8988T (cell line): ENCODE measurements at regions not wholly inside any gene's neighbourhood (a gene's known extent, or its start where the extent isn't known, plus 50 kb on each side); places are given as distances from the start of the nearest gene placed in this dataset.

Experiments
- DNase-seq: peaks from one replicate; pipeline ENCODE4 v3.0.0; 2011

DNA sequence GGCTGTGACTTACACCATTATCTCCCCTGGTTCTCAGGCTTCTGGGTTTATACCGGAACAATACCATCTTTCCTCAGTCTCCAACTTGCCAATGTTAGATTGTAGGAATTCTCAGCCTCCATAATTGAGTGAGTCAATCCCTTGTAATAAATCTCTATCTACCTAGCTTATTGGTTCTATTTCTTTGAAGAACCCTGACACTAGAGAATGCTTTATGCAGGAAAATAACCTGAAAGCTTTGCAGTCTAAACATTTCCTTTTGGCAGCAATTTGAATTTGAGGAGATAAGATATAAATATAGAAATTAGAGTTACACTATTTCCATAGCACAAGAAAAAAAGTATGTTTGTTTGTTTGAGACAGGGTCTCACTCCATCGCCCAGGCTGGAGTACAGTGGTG is 278.1 kb upstream of the CDH18 start:
- DNase-seq: no peak

DNA sequence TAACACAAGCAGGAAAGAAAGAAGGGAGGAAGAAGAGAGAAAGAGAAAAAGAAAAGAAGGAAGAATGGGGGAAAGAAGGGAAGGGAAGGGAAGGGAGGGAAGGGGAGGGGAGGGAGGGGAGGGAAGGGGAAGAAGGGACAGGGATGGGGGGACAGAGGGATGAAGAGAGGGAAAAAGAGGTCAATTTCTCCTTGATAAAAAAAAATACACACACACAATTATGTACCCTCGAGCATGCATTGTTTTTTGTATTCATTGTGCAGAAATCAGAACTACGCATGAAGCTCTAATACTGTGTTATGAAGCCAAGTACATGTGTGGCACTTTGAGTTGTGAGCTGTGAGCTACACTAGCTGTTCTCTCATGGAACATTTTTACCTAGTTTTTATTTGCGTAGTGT is 274.9 kb upstream of the CDH18 start:
- DNase-seq: no peak

DNA sequence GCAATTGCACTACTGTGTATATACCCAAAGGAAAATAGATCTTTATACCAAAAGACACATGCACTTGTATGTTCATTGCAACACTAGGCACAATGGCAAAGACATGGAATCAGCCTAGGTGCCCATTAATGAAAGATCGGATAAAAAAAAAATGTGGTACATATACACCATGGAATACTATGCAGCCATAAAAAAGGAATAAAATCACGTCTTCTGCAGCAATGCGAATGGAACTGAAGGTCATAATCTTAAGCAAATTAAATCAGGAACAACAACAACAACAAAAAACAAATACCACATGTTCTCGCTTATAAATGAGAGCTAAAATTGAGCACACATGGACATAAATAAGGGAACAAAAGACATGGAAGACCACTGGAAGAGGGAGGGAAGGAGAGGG is 266.7 kb upstream of the CDH18 start:
- DNase-seq: no peak

DNA sequence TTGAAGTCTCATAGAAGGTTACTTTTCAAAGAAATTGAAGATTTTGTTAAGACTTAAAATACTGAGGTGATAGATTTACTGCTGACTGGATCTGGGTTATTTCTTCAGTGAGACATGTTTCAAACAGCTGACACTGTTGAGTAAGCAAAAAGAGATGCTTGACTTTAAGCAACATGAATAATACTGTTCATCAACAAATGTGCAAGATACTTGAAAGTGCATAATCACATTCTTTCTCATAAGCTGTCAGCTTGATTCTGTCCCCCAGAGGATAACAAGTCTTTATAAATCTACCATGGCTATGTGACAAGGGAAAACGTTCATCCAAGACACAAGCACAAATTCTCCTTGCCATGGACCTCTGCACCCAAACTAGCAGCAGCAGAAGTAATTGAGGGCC is 260.1 kb upstream of the CDH18 start:
- no peak for DNase-seq

GRCh38 chr5:20245432-20245974 is 257.5 kb upstream of the CDH18 start:
- DNase-seq: no peak

- DNase-seq: no peak
Observed at GRCh38 chr5:20241351-20241750, 253.4 kb upstream of the CDH18 start.

- DNase-seq: no peak
Observed at GRCh38 chr5:20231040-20231439, 243.0 kb upstream of the CDH18 start.

- no peak for DNase-seq
Observed at GRCh38 chr5:20230010-20230409, 242.0 kb upstream of the CDH18 start.

GRCh38 chr5:20229303-20230005 is 241.5 kb upstream of the CDH18 start:
- no peak for DNase-seq

DNA sequence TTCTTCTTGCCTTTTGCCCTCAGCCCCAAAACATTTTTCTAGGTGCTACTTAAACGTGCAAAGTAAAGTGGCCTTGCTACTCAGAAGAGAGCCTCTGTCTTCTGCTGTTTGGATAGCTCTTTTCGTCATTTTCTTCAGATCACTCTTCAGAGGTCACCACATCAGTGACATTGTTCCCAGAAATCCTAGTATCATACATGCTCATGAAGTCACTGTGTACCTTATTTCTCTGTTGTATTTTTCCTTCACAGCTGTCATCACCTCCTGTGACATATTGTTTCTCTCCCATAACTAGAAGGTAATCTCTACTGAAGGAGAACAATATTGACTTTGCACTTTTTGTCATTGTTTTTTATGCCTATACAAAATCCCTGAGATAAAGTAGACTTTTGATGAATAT is 237.0 kb upstream of the CDH18 start:
- DNase-seq: no peak

GRCh38 chr5:20224046-20224445 is 236.0 kb upstream of the CDH18 start:
- DNase-seq: no peak

- no peak for DNase-seq
Observed at GRCh38 chr5:20223451-20223850, 235.5 kb upstream of the CDH18 start.

GRCh38 chr5:20215257-20215656 is 227.3 kb upstream of the CDH18 start:
- no peak for DNase-seq

DNA sequence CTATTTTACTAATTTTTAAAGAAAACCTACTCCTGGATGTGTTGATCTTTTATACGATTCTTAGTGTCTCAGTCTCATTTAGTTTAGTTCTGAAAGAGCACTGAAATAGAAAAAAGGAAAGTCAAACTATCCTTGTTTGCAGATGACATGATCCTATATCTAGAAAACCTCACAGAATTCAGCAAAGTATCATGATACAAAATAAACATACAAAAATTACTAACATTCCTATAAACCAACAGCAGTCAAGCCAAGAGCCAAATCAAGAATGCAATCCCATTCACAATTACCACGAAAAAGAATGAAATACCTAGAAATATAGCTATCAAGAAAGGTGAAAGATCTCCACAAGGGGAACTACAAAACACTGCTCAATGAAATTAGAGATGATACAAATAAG is 225.8 kb upstream of the CDH18 start:
- DNase-seq: no peak

- DNase-seq: no peak
Observed at GRCh38 chr5:20212701-20213100, 224.7 kb upstream of the CDH18 start.

- no peak for DNase-seq
Observed at GRCh38 chr5:20166456-20166855, 178.5 kb upstream of the CDH18 start.

DNA sequence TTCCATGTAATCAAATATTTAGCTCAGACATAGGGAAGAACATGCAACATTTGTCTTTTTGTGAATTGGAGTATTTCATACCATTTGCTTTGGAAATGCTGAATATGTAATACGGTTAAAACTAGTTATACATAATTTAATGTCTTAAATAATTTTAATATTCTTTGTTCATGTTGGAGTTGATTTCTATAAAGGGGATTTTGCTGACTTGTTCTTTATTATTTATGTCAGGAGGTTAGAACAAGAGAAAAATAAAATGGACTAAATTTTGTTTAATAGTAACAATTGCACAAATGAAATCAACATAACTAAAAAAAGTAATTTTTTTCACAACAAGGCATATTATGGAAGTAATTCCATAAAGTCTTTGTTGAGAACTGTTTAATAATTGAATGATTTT is 170.0 kb upstream of the CDH18 start:
- DNase-seq: no peak

- DNase-seq: no peak
Observed at GRCh38 chr5:20157089-20157488, 169.1 kb upstream of the CDH18 start.

GRCh38 chr5:20145240-20145639 is 157.2 kb upstream of the CDH18 start:
- DNase-seq: no peak

DNA sequence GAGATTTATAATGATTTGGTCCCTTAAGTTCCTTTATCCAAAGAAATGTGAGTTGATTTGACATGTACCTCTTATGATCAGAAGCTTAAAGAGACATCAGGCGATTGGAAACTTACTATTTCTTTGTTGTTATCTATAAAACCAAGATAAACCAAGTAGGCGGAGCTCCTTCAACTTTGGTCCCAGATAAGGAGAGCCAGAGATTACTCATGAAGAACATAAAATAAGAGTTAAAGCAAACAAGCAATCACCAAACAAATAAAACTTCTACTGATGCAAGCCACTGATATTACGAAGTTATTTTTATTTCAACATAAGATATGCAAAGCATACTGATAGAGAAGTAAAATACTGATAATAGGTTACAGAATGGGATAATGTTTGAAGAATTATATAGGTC is 141.5 kb upstream of the CDH18 start:
- no peak for DNase-seq

DNA sequence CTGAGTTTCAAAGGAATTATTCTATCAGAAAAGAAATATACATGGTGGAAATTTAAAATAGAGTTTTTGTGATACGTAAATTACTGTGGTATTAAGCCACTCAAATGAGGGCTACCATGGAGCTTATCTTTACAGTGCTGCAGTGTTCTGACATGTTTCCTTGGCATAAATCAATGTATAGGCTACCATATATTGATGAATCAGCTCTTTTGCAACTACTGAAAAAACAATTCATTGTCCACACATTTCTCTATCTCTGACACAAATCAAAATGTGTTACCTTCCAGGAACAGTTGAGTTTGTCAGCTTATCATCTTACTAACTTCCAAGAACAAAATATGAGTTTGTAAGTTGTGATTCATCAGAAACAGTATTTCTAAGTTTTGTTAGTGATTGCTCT is 140.3 kb upstream of the CDH18 start:
- no peak for DNase-seq

GRCh38 chr5:20114526-20114925 is 126.5 kb upstream of the CDH18 start:
- no peak for DNase-seq

DNA sequence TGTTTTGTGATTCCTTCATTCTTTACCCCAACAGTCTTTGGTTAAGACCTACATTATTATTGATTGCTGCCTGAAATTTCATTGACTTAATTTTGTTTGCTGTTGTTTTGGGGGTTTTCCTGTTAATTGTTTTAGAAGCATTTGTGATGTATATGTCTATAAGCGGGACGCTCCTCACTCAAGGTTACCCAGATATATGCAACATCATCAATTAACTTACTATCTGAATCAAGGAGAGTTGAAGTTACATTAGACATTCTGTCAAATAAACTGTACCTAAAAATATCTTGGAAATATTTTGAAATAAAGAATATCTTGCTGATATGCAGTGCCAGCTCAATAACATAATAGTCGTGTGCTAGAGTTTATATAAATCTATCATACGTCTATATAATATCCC is 125.9 kb upstream of the CDH18 start:
- no peak for DNase-seq

DNA sequence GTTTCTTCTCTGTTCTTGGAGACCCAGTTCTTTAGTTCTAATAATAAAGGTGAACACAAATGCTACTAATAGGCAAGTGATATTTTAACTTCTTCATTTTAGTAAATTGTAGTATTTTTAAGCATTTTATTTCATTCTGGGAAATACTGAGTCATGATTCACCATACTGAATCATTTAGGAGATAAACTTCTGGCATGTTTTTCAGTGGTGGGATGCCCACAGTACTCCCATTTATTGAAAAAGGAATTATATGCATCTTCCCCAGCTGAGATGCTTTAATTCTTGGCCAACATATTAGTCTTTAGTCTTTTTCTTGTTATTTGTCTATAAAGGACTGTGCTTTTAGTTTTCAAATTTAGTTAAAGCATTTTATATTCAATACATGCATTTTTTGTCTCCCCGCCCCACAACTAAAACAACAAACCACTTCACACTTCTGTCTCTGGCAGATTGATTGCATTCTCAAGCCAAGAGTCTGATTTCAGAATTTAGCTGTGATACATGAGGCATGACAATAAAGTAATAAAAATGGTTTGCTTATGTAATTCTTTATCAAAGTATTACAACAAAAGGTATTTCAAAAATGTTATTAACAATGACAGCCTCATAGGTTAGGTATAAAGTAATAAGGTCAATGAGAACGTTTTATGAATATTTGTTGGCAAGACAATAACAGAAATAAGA is 125.2 kb upstream of the CDH18 start:
- DNase-seq: no peak

GRCh38 chr5:20109326-20109725 is 121.3 kb upstream of the CDH18 start:
- no peak for DNase-seq
